ENCODE measurements at regions not wholly inside any gene's neighbourhood (a gene's known extent, or its start where the extent isn't known, plus 50 kb on each side); places are given as distances from the start of the nearest gene placed in this dataset.
"Not testable (repeated sequence)": the region's sequence is repeated elsewhere in the genome, so short reads cannot be mapped to it uniquely, and the experiment has no call there.

- not testable (repeated sequence) for H3K4me1 ChIP-seq (ENCODE audit: control insufficient read depth in 2 of 2, insufficient read depth in 1 of 2, low read depth in 1 of 2, low read length in 2 of 2); H2BK120ac ChIP-seq (ENCODE audit: low read depth, low read length); H3K4me3 ChIP-seq (ENCODE audit: low read length in 2 of 2); H3K9me3 ChIP-seq (replicated peaks in 1 of 2; ENCODE audit: control insufficient read depth in 2 of 2, insufficient read depth in 1 of 2, low read depth in 1 of 2, low read length in 2 of 2); DNase-seq (ENCODE audit: low spot score); H3K14ac ChIP-seq (ENCODE audit: low read length); H2AK5ac ChIP-seq (ENCODE audit: low read depth, low read length); H3K27me3 ChIP-seq (ENCODE audit: control insufficient read depth in 3 of 3, insufficient read depth in 3 of 3, low read depth in 1 of 3, low read length in 3 of 3); H3K18ac ChIP-seq (ENCODE audit: low read length); H3K4ac ChIP-seq (ENCODE audit: low read length); H3K27ac ChIP-seq (replicated peaks; ENCODE audit: low read length); H4K91ac ChIP-seq (ENCODE audit: low read depth, low read length, poor library complexity); H3K9ac ChIP-seq (ENCODE audit: low read depth, low read length, poor library complexity); H2BK12ac ChIP-seq (ENCODE audit: low read length); H3K4me2 ChIP-seq (ENCODE audit: insufficient read depth, low read length, poor library complexity, severe bottlenecking); H3K36me3 ChIP-seq (replicated peaks in 1 of 2; ENCODE audit: control insufficient read depth in 2 of 2, insufficient read depth in 2 of 2, low read length in 2 of 2); H4K8ac ChIP-seq (ENCODE audit: low read depth, low read length); H2AFZ ChIP-seq (ENCODE audit: low read length); H2BK15ac ChIP-seq (ENCODE audit: low read length); H3K23ac ChIP-seq (ENCODE audit: low read depth, low read length, poor library complexity); H2BK5ac ChIP-seq (ENCODE audit: low read length); H3K79me1 ChIP-seq (ENCODE audit: low read depth, low read length)
- no CpG with 5 or more reads among the region's 1 CpG for WGBS, 2 donors (ENCODE audit: extremely low coverage in 2 of 2, insufficient read length in 2 of 2, insufficient replicate concordance in 1 of 2)
Measured at GRCh38 chr5:32931438-32931837, 220.3 kb downstream of the NPR3 start.

GRCh38 chr5:32932241-32932935 lies 221.3 kb downstream of the NPR3 start:
- H3K4me1 ChIP-seq (ENCODE audit: control insufficient read depth in 2 of 2, insufficient read depth in 1 of 2, low read depth in 1 of 2, low read length in 2 of 2): no peaks in the 10 kb centered on the region
- no peak overlapping the region for H3K9ac ChIP-seq (ENCODE audit: low read depth, low read length, poor library complexity)
- H3K9me3 ChIP-seq (replicated peaks in 1 of 2; ENCODE audit: control insufficient read depth in 2 of 2, insufficient read depth in 1 of 2, low read depth in 1 of 2, low read length in 2 of 2): no peaks in the 10 kb centered on the region
- H2BK15ac ChIP-seq (ENCODE audit: low read length): no peak overlapping the region
- H3K36me3 ChIP-seq (replicated peaks in 1 of 2; ENCODE audit: control insufficient read depth in 2 of 2, insufficient read depth in 2 of 2, low read length in 2 of 2): no peaks in the 10 kb centered on the region
- no peak overlapping the region for H4K8ac ChIP-seq (ENCODE audit: low read depth, low read length)
- no peak overlapping the region for H2AFZ ChIP-seq (ENCODE audit: low read length)
- H4K91ac ChIP-seq (ENCODE audit: low read depth, low read length, poor library complexity): no peak overlapping the region
- H3K18ac ChIP-seq (ENCODE audit: low read length): no peak overlapping the region
- no peaks in the 10 kb centered on the region for H3K79me1 ChIP-seq (ENCODE audit: low read depth, low read length)
- no peak overlapping the region for H2BK12ac ChIP-seq (ENCODE audit: low read length)
- no peak overlapping the region for H3K4me3 ChIP-seq (ENCODE audit: low read length in 2 of 2)
- no peak overlapping the region for H3K14ac ChIP-seq (ENCODE audit: low read length)
- H3K4me2 ChIP-seq (ENCODE audit: insufficient read depth, low read length, poor library complexity, severe bottlenecking): no peak overlapping the region
- no peak overlapping the region for H3K4ac ChIP-seq (ENCODE audit: low read length)
- no CpG with 5 or more reads among the region's 4 CpGs for WGBS, 2 donors (ENCODE audit: extremely low coverage in 2 of 2, insufficient read length in 2 of 2, insufficient replicate concordance in 1 of 2)
- H3K27me3 ChIP-seq (ENCODE audit: control insufficient read depth in 3 of 3, insufficient read depth in 3 of 3, low read depth in 1 of 3, low read length in 3 of 3): no peaks in the 10 kb centered on the region
- H2BK120ac ChIP-seq (ENCODE audit: low read depth, low read length): no peak overlapping the region
- no peak overlapping the region for H3K27ac ChIP-seq (replicated peaks; ENCODE audit: low read length)
- DNase-seq (ENCODE audit: low spot score): no peak
- no peak overlapping the region for H2AK5ac ChIP-seq (ENCODE audit: low read depth, low read length)
- no peak overlapping the region for H2BK5ac ChIP-seq (ENCODE audit: low read length)
- H3K23ac ChIP-seq (ENCODE audit: low read depth, low read length, poor library complexity): no peak overlapping the region

DNA sequence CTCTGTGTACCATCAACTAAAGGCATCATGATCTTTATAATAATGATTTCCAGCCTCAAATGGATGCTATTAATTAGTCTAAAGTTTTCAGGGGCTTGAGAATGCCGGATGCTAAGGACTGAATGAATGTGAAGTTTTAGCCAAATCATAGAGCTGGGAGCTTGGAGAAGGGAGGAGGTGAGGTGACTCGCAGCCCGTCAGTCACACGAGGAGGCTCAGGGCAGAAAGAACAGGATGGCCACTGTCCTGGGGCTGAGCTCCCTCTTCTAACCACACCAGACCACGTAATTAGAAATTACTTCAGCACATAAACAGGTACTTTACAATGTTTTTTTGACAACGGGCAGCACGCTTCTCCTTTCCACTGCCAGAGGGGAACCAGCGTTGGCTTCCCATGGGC lies 222.6 kb downstream of the NPR3 start:
- no peak overlapping the region for H3K27ac ChIP-seq (replicated peaks; ENCODE audit: low read length)
- no CpG with 5 or more reads among the region's 8 CpGs for WGBS, 2 donors (ENCODE audit: extremely low coverage in 2 of 2, insufficient read length in 2 of 2, insufficient replicate concordance in 1 of 2)

DNA sequence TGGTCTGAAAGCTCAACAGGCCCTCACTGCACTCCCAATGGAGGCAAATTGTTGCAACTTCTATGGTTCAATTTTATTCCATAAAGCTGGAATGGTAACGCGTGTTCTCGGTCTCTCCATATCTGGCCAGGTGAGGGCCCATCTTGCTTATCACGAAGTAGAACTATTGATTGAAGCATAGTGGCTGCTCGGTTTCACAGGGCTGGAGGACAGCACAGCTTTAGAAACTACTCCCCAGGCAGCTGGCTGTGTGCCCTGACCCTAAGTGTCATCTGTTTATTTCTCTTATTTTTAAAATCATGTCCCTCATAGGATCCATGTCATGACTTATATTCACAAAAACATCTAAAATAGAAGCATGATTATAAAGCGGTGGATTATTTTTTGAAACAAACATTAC lies 223.4 kb downstream of the NPR3 start:
- H4K91ac ChIP-seq (ENCODE audit: low read depth, low read length, poor library complexity): no peak overlapping the region
- H2BK120ac ChIP-seq (ENCODE audit: low read depth, low read length): no peak overlapping the region
- H3K36me3 ChIP-seq (replicated peaks in 1 of 2; ENCODE audit: control insufficient read depth in 2 of 2, insufficient read depth in 2 of 2, low read length in 2 of 2): no peaks in the 10 kb centered on the region
- H3K4ac ChIP-seq (ENCODE audit: low read length): no peak overlapping the region
- no peak overlapping the region for H2AFZ ChIP-seq (ENCODE audit: low read length)
- H3K4me2 ChIP-seq (ENCODE audit: insufficient read depth, low read length, poor library complexity, severe bottlenecking): no peak overlapping the region
- H2BK15ac ChIP-seq (ENCODE audit: low read length): no peak overlapping the region
- no peak overlapping the region for H3K27ac ChIP-seq (replicated peaks; ENCODE audit: low read length)
- WGBS, 2 donors (ENCODE audit: extremely low coverage in 2 of 2, insufficient read length in 2 of 2, insufficient replicate concordance in 1 of 2): no CpG with 5 or more reads among the region's 6 CpGs
- no peaks in the 10 kb centered on the region for H3K9me3 ChIP-seq (replicated peaks in 1 of 2; ENCODE audit: control insufficient read depth in 2 of 2, insufficient read depth in 1 of 2, low read depth in 1 of 2, low read length in 2 of 2)
- H2BK12ac ChIP-seq (ENCODE audit: low read length): no peak overlapping the region
- no peak overlapping the region for H3K23ac ChIP-seq (ENCODE audit: low read depth, low read length, poor library complexity)
- H2AK5ac ChIP-seq (ENCODE audit: low read depth, low read length): no peak overlapping the region
- no peak for DNase-seq (ENCODE audit: low spot score)
- no peak overlapping the region for H3K14ac ChIP-seq (ENCODE audit: low read length)
- no peak overlapping the region for H2BK5ac ChIP-seq (ENCODE audit: low read length)
- no peak overlapping the region for H3K18ac ChIP-seq (ENCODE audit: low read length)
- H3K4me3 ChIP-seq (ENCODE audit: low read length in 2 of 2): no peak overlapping the region
- H3K4me1 ChIP-seq (ENCODE audit: control insufficient read depth in 2 of 2, insufficient read depth in 1 of 2, low read depth in 1 of 2, low read length in 2 of 2): no peaks in the 10 kb centered on the region
- no peak overlapping the region for H3K9ac ChIP-seq (ENCODE audit: low read depth, low read length, poor library complexity)
- no peak overlapping the region for H4K8ac ChIP-seq (ENCODE audit: low read depth, low read length)
- no peaks in the 10 kb centered on the region for H3K79me1 ChIP-seq (ENCODE audit: low read depth, low read length)
- no peaks in the 10 kb centered on the region for H3K27me3 ChIP-seq (ENCODE audit: control insufficient read depth in 3 of 3, insufficient read depth in 3 of 3, low read depth in 1 of 3, low read length in 3 of 3)

More for the DNA sequence above, 222.6 kb downstream of the NPR3 start:
- no peak overlapping the region for H2BK15ac ChIP-seq (ENCODE audit: low read length)
- H3K4ac ChIP-seq (ENCODE audit: low read length): no peak overlapping the region
- H3K4me1 ChIP-seq (ENCODE audit: control insufficient read depth in 2 of 2, insufficient read depth in 1 of 2, low read depth in 1 of 2, low read length in 2 of 2): no peaks in the 10 kb centered on the region
- H3K4me3 ChIP-seq (ENCODE audit: low read length in 2 of 2): no peak overlapping the region
- no peak overlapping the region for H2AFZ ChIP-seq (ENCODE audit: low read length)
- H3K14ac ChIP-seq (ENCODE audit: low read length): no peak overlapping the region
- no peaks in the 10 kb centered on the region for H3K9me3 ChIP-seq (replicated peaks in 1 of 2; ENCODE audit: control insufficient read depth in 2 of 2, insufficient read depth in 1 of 2, low read depth in 1 of 2, low read length in 2 of 2)
- H3K36me3 ChIP-seq (replicated peaks in 1 of 2; ENCODE audit: control insufficient read depth in 2 of 2, insufficient read depth in 2 of 2, low read length in 2 of 2): no peaks in the 10 kb centered on the region
- no peak overlapping the region for H3K18ac ChIP-seq (ENCODE audit: low read length)
- no peak overlapping the region for H4K8ac ChIP-seq (ENCODE audit: low read depth, low read length)
- H2BK12ac ChIP-seq (ENCODE audit: low read length): no peak overlapping the region
- no peak overlapping the region for H2BK120ac ChIP-seq (ENCODE audit: low read depth, low read length)
- no peaks in the 10 kb centered on the region for H3K27me3 ChIP-seq (ENCODE audit: control insufficient read depth in 3 of 3, insufficient read depth in 3 of 3, low read depth in 1 of 3, low read length in 3 of 3)
- H3K4me2 ChIP-seq (ENCODE audit: insufficient read depth, low read length, poor library complexity, severe bottlenecking): no peak overlapping the region
- no peak overlapping the region for H4K91ac ChIP-seq (ENCODE audit: low read depth, low read length, poor library complexity)
- no peak overlapping the region for H3K23ac ChIP-seq (ENCODE audit: low read depth, low read length, poor library complexity)
- no peak for DNase-seq (ENCODE audit: low spot score)
- H2BK5ac ChIP-seq (ENCODE audit: low read length): no peak overlapping the region
- no peak overlapping the region for H2AK5ac ChIP-seq (ENCODE audit: low read depth, low read length)
- H3K79me1 ChIP-seq (ENCODE audit: low read depth, low read length): no peaks in the 10 kb centered on the region
- H3K9ac ChIP-seq (ENCODE audit: low read depth, low read length, poor library complexity): no peak overlapping the region
